ENCODE measurements at regions not wholly inside any gene's neighbourhood (a gene's known extent, or its start where the extent isn't known, plus 50 kb on each side); places are given as distances from the start of the nearest gene placed in this dataset.

GRCh38 chr13:72004784-72005374, 137.9 kb upstream of the DACH1 start:
- H3K27ac ChIP-seq, result no peak overlapping the region
- no peak for DNase-seq (ENCODE audit: low spot score in 2 of 2)
- no peaks in the 10 kb centered on the region for H3K36me3 ChIP-seq
- no peaks in the 10 kb centered on the region for H3K4me1 ChIP-seq
- intact Hi-C loops (cut with DNase I; ENCODE audit: low total_unique reads), result no loop called here
- no peak for TF ChIP-seq POLR2A (IDR thresholded peaks at IDR 0.05)
- TF ChIP-seq POLR2AphosphoS5 (IDR thresholded peaks at IDR 0.05), result no peak
- peaks cover 0 to 5% of the 10 kb centered on the region in 2 donors for H3K9me3 ChIP-seq
- no peaks in the 10 kb centered on the region for H3K27me3 ChIP-seq
- H3K4me3 ChIP-seq, result no peak overlapping the region

GRCh38 chr13:72004246-72004645, 137.2 kb upstream of the DACH1 start:
- Histone ChIP-seq H3K36me3 (no peaks in the 10 kb centered on the region), H3K4me1 (no peaks in the 10 kb centered on the region), H3K9me3 (peaks cover 0 to 6% of the 10 kb centered on the region in 2 donors), H3K27ac (no peak overlapping the region), H3K27me3 (no peaks in the 10 kb centered on the region), H3K4me3 (no peak overlapping the region)
- TF ChIP-seq CTCF (IDR thresholded peaks at IDR 0.05) (no peak), POLR2A (IDR thresholded peaks at IDR 0.05) (no peak), POLR2AphosphoS5 (IDR thresholded peaks at IDR 0.05) (no peak)
- intact Hi-C loops (cut with DNase I; ENCODE audit: low total_unique reads), result no loop called here
- DNase-seq (ENCODE audit: low spot score in 2 of 2), result no peak

- H3K9me3 ChIP-seq, result peaks cover 0 to 8% of the 10 kb centered on the region in 2 donors
- no peaks in the 10 kb centered on the region for H3K4me1 ChIP-seq
- H3K27me3 ChIP-seq, result no peaks in the 10 kb centered on the region
- intact Hi-C loops (cut with DNase I; ENCODE audit: low total_unique reads), result no loop called here
- no peak overlapping the region for H3K4me3 ChIP-seq
- no peaks in the 10 kb centered on the region for H3K36me3 ChIP-seq
- TF ChIP-seq POLR2A (IDR thresholded peaks at IDR 0.05) (no peak), POLR2AphosphoS5 (IDR thresholded peaks at IDR 0.05) (no peak), CTCF (IDR thresholded peaks at IDR 0.05) (no peak)
- H3K27ac ChIP-seq, result no peak overlapping the region
- DNase-seq (ENCODE audit: low spot score in 2 of 2), result no peak
Measured at GRCh38 chr13:71998223-71998622, 131.2 kb upstream of the DACH1 start.

- Histone ChIP-seq H3K4me1 (no peaks in the 10 kb centered on the region), H3K27ac (no peak overlapping the region), H3K4me3 (no peak overlapping the region), H3K27me3 (no peaks in the 10 kb centered on the region), H3K36me3 (no peaks in the 10 kb centered on the region), H3K9me3 (peaks cover 3 to 9% of the 10 kb centered on the region in 2 donors)
- intact Hi-C loops (cut with DNase I; ENCODE audit: low total_unique reads), result loop anchor here (1.0 kb wide), 1 partner anchor 9 kb away; no protein-coding TSS in a partner anchor
- no peak for TF ChIP-seq POLR2A (IDR thresholded peaks at IDR 0.05)
- DNase-seq (ENCODE audit: low spot score in 2 of 2), result no peak
Measured at GRCh38 chr13:71979616-71980015, 112.6 kb upstream of the DACH1 start.

- Histone ChIP-seq H3K4me3 (no peak overlapping the region), H3K36me3 (no peaks in the 10 kb centered on the region)
- intact Hi-C loops (cut with DNase I; ENCODE audit: low total_unique reads), result no loop called here
Measured at GRCh38 chr13:71977028-71977427, 110.0 kb upstream of the DACH1 start.

GRCh38 chr13:71967990-71968389, 101.0 kb upstream of the DACH1 start:
- H3K27me3 ChIP-seq, result no peaks in the 10 kb centered on the region
- no peaks in the 10 kb centered on the region for H3K9me3 ChIP-seq
- DNase-seq (ENCODE audit: low spot score in 2 of 2), result no peak
- no peaks in the 10 kb centered on the region for H3K4me1 ChIP-seq
- no peak overlapping the region for H3K27ac ChIP-seq
- TF ChIP-seq POLR2A (IDR thresholded peaks at IDR 0.05) (no peak), CTCF (IDR thresholded peaks at IDR 0.05) (no peak), POLR2AphosphoS5 (IDR thresholded peaks at IDR 0.05) (no peak)
- intact Hi-C loops (cut with DNase I; ENCODE audit: low total_unique reads), result no loop called here
- no peaks in the 10 kb centered on the region for H3K36me3 ChIP-seq
- no peak overlapping the region for H3K4me3 ChIP-seq

More at GRCh38 chr13:71977028-71977427, 110.0 kb upstream of the DACH1 start:
- Histone ChIP-seq H3K4me1 (no peaks in the 10 kb centered on the region), H3K9me3 (peaks cover 0 to 3% of the 10 kb centered on the region in 2 donors), H3K27ac (no peak overlapping the region), H3K27me3 (no peaks in the 10 kb centered on the region)
- TF ChIP-seq POLR2A (IDR thresholded peaks at IDR 0.05), result no peak
- no peak for TF ChIP-seq CTCF (IDR thresholded peaks at IDR 0.05)
- no peak for DNase-seq (ENCODE audit: low spot score in 2 of 2)
